AG10803 (cell line): ENCODE measurements at regions not wholly inside any gene's neighbourhood (a gene's known extent, or its start where the extent isn't known, plus 50 kb on each side); places are given as distances from the start of the nearest gene placed in this dataset.

Experiments used
- DNase-seq: peaks from one replicate; pipeline ENCODE4 v3.0.0; 2010; ENCODE audit warnings: low read depth
- H3K4me3 ChIP-seq: 2 replicates; pipeline ENCODE4 v1.5.1; 2011; ENCODE audit warnings: mild to moderate bottlenecking, low read length, control low read depth
- CTCF ChIP-seq: conservative IDR thresholded peaks from 2 replicates; pipeline ENCODE4 v1.5.1; 2011; ENCODE audit warnings: mild to moderate bottlenecking, low read length, control low read depth, inconsistent platforms

GRCh38 chr5:17156463-17156862, 61.0 kb upstream of the BASP1 start:
- TF ChIP-seq CTCF = no peak
- no peak overlapping the region for H3K4me3 ChIP-seq
- no peak for DNase-seq

GRCh38 chr5:17157294-17157693, 60.1 kb upstream of the BASP1 start:
- TF ChIP-seq CTCF = no peak
- no peak overlapping the region for H3K4me3 ChIP-seq
- peak; percentile 62 for DNase-seq

- H3K4me3 ChIP-seq = no peak overlapping the region
- peak; percentile 99 for DNase-seq
- TF ChIP-seq CTCF = no peak
Measured at GRCh38 chr5:17157916-17158529, 59.4 kb upstream of the BASP1 start.

GRCh38 chr5:17160756-17161040, 56.7 kb upstream of the BASP1 start:
- no peak for TF ChIP-seq CTCF
- no peak for DNase-seq
- no peak overlapping the region for H3K4me3 ChIP-seq

- H3K4me3 ChIP-seq = no peak overlapping the region
- no peak for DNase-seq
- TF ChIP-seq CTCF = no peak
Measured at GRCh38 chr5:17161662-17162061, 55.8 kb upstream of the BASP1 start.

GRCh38 chr5:17163221-17163620, 54.2 kb upstream of the BASP1 start:
- no peak for TF ChIP-seq CTCF
- no peak overlapping the region for H3K4me3 ChIP-seq
- DNase-seq = no peak

GRCh38 chr5:17167171-17167891, 50.1 kb upstream of the BASP1 start:
- no peak for TF ChIP-seq CTCF
- no peak for DNase-seq
- no peak overlapping the region for H3K4me3 ChIP-seq
